ENCODE measurements at regions not wholly inside any gene's neighbourhood (a gene's known extent, or its start where the extent isn't known, plus 50 kb on each side); places are given as distances from the start of the nearest gene placed in this dataset.

GRCh38 chr1:185425163-185425562, 108.1 kb upstream of the IVNS1ABP start:
- TF ChIP-seq ZNF384 (IDR thresholded peaks at IDR 0.05), result no peak
- no peak for TF ChIP-seq FOXM1 (IDR thresholded peaks at IDR 0.05; ENCODE audit: borderline replicate concordance)
- TF ChIP-seq FOXA1 (IDR thresholded peaks at IDR 0.05), result no peak
- no peak for TF ChIP-seq ARNT (IDR thresholded peaks at IDR 0.05)
- TF ChIP-seq CTBP1 (IDR thresholded peaks at IDR 0.05; ENCODE audit: borderline replicate concordance), result no peak
- no peak for TF ChIP-seq ELF4 (IDR thresholded peaks at IDR 0.05)
- TF ChIP-seq BHLHE40 (IDR thresholded peaks at IDR 0.05; ENCODE audit: borderline replicate concordance), result no peak
